MCF 10A (cell line): ENCODE measurements at regions not wholly inside any gene's neighbourhood (a gene's known extent, or its start where the extent isn't known, plus 50 kb on each side); places are given as distances from the start of the nearest gene placed in this dataset.

Source experiments
- BruUV-seq: library from RNA; stranded (reverse); fragments of 400-500 nt; replicated peaks from 2 replicates; lab custom pipeline; 2021; lab: Mats Ljungman, UMichigan
- CTCF ChIA-PET: fragments of 300-600 bp; sonication (Branson Sonifier 250); formaldehyde crosslinking; extraction: SDS; loops from one replicate; lab custom pipeline; 2021; ENCODE audit warnings: antibody characterized with exemption, inconsistent platforms; lab: Yijun Ruan, JAX
- POLR2A ChIA-PET: fragments of 300-600, 350-650 bp; sonication (Branson Sonifier 250); formaldehyde crosslinking; extraction: SDS; loops from one replicate; lab custom pipeline; 2020; ENCODE audit warnings: antibody characterized with exemption, inconsistent platforms; lab: Yijun Ruan, JAX
- DNase-seq: peaks from one replicate; pipeline ENCODE4 v3.0.0-alpha.2; 2018; ENCODE audit not compliant: unreplicated experiment
- H3K27ac Mint-ChIP-seq: one replicate; pipeline ENCODE4 v1.8.0; 2022; ENCODE audit warnings: mild to moderate bottlenecking, low read depth, mixed read lengths; ENCODE audit not compliant: unreplicated experiment
- H3K27me3 Mint-ChIP-seq: one replicate; pipeline ENCODE4 v1.8.0; 2022; ENCODE audit warnings: mixed read lengths; ENCODE audit not compliant: insufficient read depth, unreplicated experiment
- H3K36me3 Mint-ChIP-seq: one replicate; pipeline ENCODE4 v1.8.0; 2022; ENCODE audit warnings: mild to moderate bottlenecking, moderate library complexity, mixed read lengths; ENCODE audit not compliant: insufficient read depth, unreplicated experiment
- H3K4me1 Mint-ChIP-seq: one replicate; pipeline ENCODE4 v1.8.0; 2022; ENCODE audit warnings: mixed read lengths; ENCODE audit not compliant: insufficient read depth, unreplicated experiment
- H3K4me3 Mint-ChIP-seq: one replicate; pipeline ENCODE4 v1.8.0; 2022; ENCODE audit warnings: mild to moderate bottlenecking, moderate library complexity, mixed read lengths; ENCODE audit not compliant: unreplicated experiment
- H3K9me3 Mint-ChIP-seq: one replicate; pipeline ENCODE4 v1.8.0; 2022; ENCODE audit warnings: mixed read lengths; ENCODE audit not compliant: unreplicated experiment
- intact Hi-C: fragments of 100-400 bp; cut with micrococcal nuclease; formaldehyde crosslinking; loops from 2 replicates; pipeline ENCODE4 v1.14.1; 2022
- TF ChIP-seq, protein P1 (sequence below): fragments of 200-600 bp; IDR thresholded peaks from one replicate; pipeline ENCODE4 v1.8.0; 2022; ENCODE audit warnings: antibody characterized with exemption, mild to moderate bottlenecking; ENCODE audit not compliant: unreplicated experiment

DNA sequence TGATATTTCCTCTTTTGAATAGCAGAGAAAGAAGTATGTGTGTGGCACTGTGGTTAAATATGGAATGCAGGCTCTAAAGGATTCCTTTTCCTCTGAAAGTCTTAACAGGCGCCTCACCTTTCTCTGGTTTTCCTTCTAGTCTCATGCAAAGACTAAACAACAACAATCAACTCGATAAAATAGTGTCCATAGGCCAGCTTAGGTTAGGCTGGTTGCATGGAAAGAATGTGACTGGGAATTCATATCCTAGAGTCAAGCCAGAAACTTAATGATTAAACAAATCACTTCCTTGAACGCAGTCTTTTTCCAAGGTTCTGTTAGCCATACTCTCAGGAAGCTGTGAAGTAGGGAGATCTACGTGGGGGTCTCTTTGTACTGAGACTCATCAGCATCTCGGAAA, 800.8 kb upstream of the ID2 start:
- ChIA-PET POLR2A (no interaction called here), CTCF (no interaction called here)
- TF ChIP-seq, protein P1, sequence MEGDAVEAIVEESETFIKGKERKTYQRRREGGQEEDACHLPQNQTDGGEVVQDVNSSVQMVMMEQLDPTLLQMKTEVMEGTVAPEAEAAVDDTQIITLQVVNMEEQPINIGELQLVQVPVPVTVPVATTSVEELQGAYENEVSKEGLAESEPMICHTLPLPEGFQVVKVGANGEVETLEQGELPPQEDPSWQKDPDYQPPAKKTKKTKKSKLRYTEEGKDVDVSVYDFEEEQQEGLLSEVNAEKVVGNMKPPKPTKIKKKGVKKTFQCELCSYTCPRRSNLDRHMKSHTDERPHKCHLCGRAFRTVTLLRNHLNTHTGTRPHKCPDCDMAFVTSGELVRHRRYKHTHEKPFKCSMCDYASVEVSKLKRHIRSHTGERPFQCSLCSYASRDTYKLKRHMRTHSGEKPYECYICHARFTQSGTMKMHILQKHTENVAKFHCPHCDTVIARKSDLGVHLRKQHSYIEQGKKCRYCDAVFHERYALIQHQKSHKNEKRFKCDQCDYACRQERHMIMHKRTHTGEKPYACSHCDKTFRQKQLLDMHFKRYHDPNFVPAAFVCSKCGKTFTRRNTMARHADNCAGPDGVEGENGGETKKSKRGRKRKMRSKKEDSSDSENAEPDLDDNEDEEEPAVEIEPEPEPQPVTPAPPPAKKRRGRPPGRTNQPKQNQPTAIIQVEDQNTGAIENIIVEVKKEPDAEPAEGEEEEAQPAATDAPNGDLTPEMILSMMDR: no peak
- intact Hi-C loops: no loop called here
- no peaks in the 10 kb centered on the region for H3K27me3 Mint-ChIP-seq
- no peaks in the 10 kb centered on the region for H3K4me1 Mint-ChIP-seq
- H3K36me3 Mint-ChIP-seq: no peaks in the 10 kb centered on the region
- BruUV-seq: no TSS peak
- H3K27ac Mint-ChIP-seq: no peak overlapping the region
- no peak for DNase-seq
- no peak overlapping the region for H3K4me3 Mint-ChIP-seq
- H3K9me3 Mint-ChIP-seq: peaks cover 6% of the 10 kb centered on the region

DNA sequence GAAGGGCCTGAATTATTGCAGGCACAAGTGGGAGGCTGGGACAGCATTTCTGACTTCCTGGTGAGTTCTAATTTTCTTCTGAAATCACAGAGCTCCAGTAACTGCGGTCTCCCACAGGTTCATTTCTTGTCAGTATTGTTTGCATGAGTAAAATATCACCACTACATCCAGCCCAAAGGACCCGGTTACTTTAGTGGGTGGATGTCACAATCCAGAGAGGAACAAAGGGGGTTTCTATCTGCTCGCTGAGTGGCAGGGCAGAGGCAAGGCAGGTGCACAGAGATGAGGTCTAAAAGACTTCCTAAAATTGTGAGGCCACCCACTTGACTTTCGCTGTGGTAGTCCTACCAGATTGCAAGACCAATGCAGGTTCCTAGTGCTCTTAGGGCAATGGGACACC, 800.4 kb upstream of the ID2 start:
- POLR2A ChIA-PET: no interaction called here
- Mint-ChIP-seq H3K27ac (no peak overlapping the region), H3K4me1 (no peaks in the 10 kb centered on the region), H3K36me3 (no peaks in the 10 kb centered on the region), H3K9me3 (peaks cover 4% of the 10 kb centered on the region), H3K4me3 (no peak overlapping the region), H3K27me3 (no peaks in the 10 kb centered on the region)
- CTCF ChIA-PET: no interaction called here
- intact Hi-C loops: no loop called here
- no peak for DNase-seq
- BruUV-seq: no TSS peak
- TF ChIP-seq, protein P1: no peak

DNA sequence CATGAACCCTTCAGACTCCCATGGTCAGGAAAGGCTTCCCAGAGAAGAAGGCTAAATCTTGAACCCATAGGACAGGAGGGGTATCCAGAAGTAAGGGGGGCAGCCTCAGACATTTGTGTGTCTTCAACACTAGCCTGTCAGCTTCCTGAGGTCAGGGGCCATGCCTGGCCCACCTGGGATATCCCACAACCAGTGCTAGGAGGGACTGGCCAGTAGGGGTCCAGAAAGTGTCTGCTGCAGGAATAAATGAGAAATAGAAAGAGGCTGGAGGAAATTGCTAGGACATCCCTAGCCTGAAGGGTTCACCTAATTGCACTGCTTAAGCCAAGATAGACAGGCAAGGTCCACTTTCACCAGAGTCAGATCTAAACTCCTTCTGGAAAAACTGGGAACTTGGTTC, 799.6 kb upstream of the ID2 start:
- no peak overlapping the region for H3K27ac Mint-ChIP-seq
- TF ChIP-seq, protein P1: no peak
- DNase-seq: no peak
- ChIA-PET POLR2A (no interaction called here), CTCF (interaction anchor here (0.6 to 0.7 kb wide), 2 partner anchors 19 to 210 kb away, joined by 3 read pairs; no protein-coding TSS in a partner anchor)
- H3K4me3 Mint-ChIP-seq: no peak overlapping the region
- H3K4me1 Mint-ChIP-seq: no peaks in the 10 kb centered on the region
- no peaks in the 10 kb centered on the region for H3K9me3 Mint-ChIP-seq
- no peaks in the 10 kb centered on the region for H3K27me3 Mint-ChIP-seq
- no peaks in the 10 kb centered on the region for H3K36me3 Mint-ChIP-seq
- intact Hi-C loops: no loop called here
- no TSS peak for BruUV-seq

DNA sequence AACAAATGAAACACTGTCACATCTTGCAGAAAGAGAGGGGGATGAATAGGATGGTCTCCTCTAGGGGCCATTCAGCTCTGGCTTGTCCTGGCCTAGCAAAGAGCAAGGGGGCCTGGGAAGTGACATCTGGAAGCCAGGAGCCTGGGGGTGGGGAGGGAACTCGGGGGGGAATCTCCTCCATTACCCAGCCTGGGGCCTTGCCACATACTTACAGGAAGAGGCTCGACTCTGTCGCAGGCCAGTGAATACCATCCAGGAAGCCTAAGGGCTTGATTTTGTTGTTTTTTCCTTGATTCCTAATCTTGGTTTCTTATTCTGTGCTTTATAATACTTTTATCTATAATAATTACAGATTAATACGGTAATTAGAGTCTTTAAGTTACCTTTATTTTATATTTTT, 797.5 kb upstream of the ID2 start:
- DNase-seq: no peak
- no TSS peak for BruUV-seq
- TF ChIP-seq, protein P1: no peak
- no peaks in the 10 kb centered on the region for H3K36me3 Mint-ChIP-seq
- H3K4me3 Mint-ChIP-seq: no peak overlapping the region
- intact Hi-C loops: no loop called here
- H3K4me1 Mint-ChIP-seq: no peaks in the 10 kb centered on the region
- ChIA-PET CTCF (interaction anchor here (0.5 kb wide), 1 partner anchor 31 kb away, joined by 3 read pairs; no protein-coding TSS in a partner anchor), POLR2A (no interaction called here)
- H3K9me3 Mint-ChIP-seq: no peaks in the 10 kb centered on the region
- H3K27ac Mint-ChIP-seq: no peak overlapping the region
- no peaks in the 10 kb centered on the region for H3K27me3 Mint-ChIP-seq
